Activated naive CD4-positive, alpha-beta T cell treated with anti-CD3 and anti-CD28 coated beads for 36 hours (primary cell): ENCODE measurements at regions not wholly inside any gene's neighbourhood (a gene's known extent, or its start where the extent isn't known, plus 50 kb on each side); places are given as distances from the start of the nearest gene placed in this dataset.
"Not testable (repeated sequence)": the region's sequence is repeated elsewhere in the genome, so short reads cannot be mapped to it uniquely, and the experiment has no call there.

Experiments
- CTCF ChIA-PET: fragments of 350-600 bp; sonication (Branson Sonifier 250); formaldehyde crosslinking; loops from one replicate; lab custom pipeline; 2021; ENCODE audit warnings: antibody characterized with exemption; lab: Charles Lee
- DNase-seq: peaks from one replicate; pipeline ENCODE4 v3.0.0-alpha.2; 2020
- H3K27ac Mint-ChIP-seq: one replicate; pipeline ENCODE4 v1.8.0; 2021; ENCODE audit warnings: mild to moderate bottlenecking, mixed read lengths
- H3K27me3 Mint-ChIP-seq: one replicate; pipeline ENCODE4 v1.8.0; 2021; ENCODE audit warnings: low read depth, mixed read lengths
- H3K36me3 Mint-ChIP-seq: one replicate; pipeline ENCODE4 v1.8.0; 2021; ENCODE audit warnings: low read depth, mixed read lengths
- H3K4me1 Mint-ChIP-seq: one replicate; pipeline ENCODE4 v1.8.0; 2021; ENCODE audit warnings: low read depth, mixed read lengths
- H3K4me3 Mint-ChIP-seq: one replicate; pipeline ENCODE4 v1.8.0; 2021; ENCODE audit warnings: mild to moderate bottlenecking, moderate library complexity, mixed read lengths
- H3K9me3 Mint-ChIP-seq: one replicate; pipeline ENCODE4 v1.8.0; 2021; ENCODE audit warnings: mixed read lengths
- intact Hi-C: fragments of 100-400 bp; cut with micrococcal nuclease; formaldehyde crosslinking; loops from one replicate; pipeline ENCODE4 v1.15.1; 2023

GRCh38 chr4:125262502-125262901 is 52.3 kb upstream of the FAT4 start:
- Mint-ChIP-seq H3K27me3 (no peaks in the 10 kb centered on the region), H3K9me3 (no peaks in the 10 kb centered on the region), H3K27ac (no peak overlapping the region), H3K36me3 (no peaks in the 10 kb centered on the region), H3K4me3 (no peak overlapping the region), H3K4me1 (no peaks in the 10 kb centered on the region)
- intact Hi-C loops: no loop called here
- DNase-seq: no peak
- CTCF ChIA-PET: no interaction called here

GRCh38 chr4:125262079-125262478 is 52.7 kb upstream of the FAT4 start:
- H3K4me1 Mint-ChIP-seq: no peaks in the 10 kb centered on the region
- CTCF ChIA-PET: no interaction called here
- no peaks in the 10 kb centered on the region for H3K9me3 Mint-ChIP-seq
- intact Hi-C loops: no loop called here
- no peak for DNase-seq
- H3K4me3 Mint-ChIP-seq: no peak overlapping the region
- H3K27ac Mint-ChIP-seq: no peak overlapping the region
- H3K27me3 Mint-ChIP-seq: no peaks in the 10 kb centered on the region
- no peaks in the 10 kb centered on the region for H3K36me3 Mint-ChIP-seq

- H3K36me3 Mint-ChIP-seq: no peaks in the 10 kb centered on the region
- peaks cover 2% of the 10 kb centered on the region for H3K9me3 Mint-ChIP-seq
Measured at GRCh38 chr4:125254106-125254505, 60.6 kb upstream of the FAT4 start.

GRCh38 chr4:125244848-125245450 is 69.8 kb upstream of the FAT4 start:
- CTCF ChIA-PET: no interaction called here
- no peaks in the 10 kb centered on the region for H3K36me3 Mint-ChIP-seq
- H3K4me3 Mint-ChIP-seq: no peak overlapping the region
- H3K27ac Mint-ChIP-seq: no peak overlapping the region
- no peaks in the 10 kb centered on the region for H3K4me1 Mint-ChIP-seq
- intact Hi-C loops: no loop called here
- DNase-seq: no peak
- H3K27me3 Mint-ChIP-seq: no peaks in the 10 kb centered on the region
- H3K9me3 Mint-ChIP-seq: no peaks in the 10 kb centered on the region

More at GRCh38 chr4:125254106-125254505, 60.6 kb upstream of the FAT4 start:
- CTCF ChIA-PET: no interaction called here
- DNase-seq: no peak
- no peaks in the 10 kb centered on the region for H3K4me1 Mint-ChIP-seq
- no peaks in the 10 kb centered on the region for H3K27me3 Mint-ChIP-seq
- H3K27ac Mint-ChIP-seq: no peak overlapping the region
- intact Hi-C loops: no loop called here
- no peak overlapping the region for H3K4me3 Mint-ChIP-seq

- CTCF ChIA-PET: interaction anchor here (0.6 kb wide), 1 partner anchor 474 kb away, joined by 4 read pairs; no protein-coding TSS in a partner anchor
- intact Hi-C loops: no loop called here
- no peaks in the 10 kb centered on the region for H3K36me3 Mint-ChIP-seq
- no peaks in the 10 kb centered on the region for H3K27me3 Mint-ChIP-seq
- no peak overlapping the region for H3K27ac Mint-ChIP-seq
- no peaks in the 10 kb centered on the region for H3K9me3 Mint-ChIP-seq
- H3K4me3 Mint-ChIP-seq: no peak overlapping the region
- no peaks in the 10 kb centered on the region for H3K4me1 Mint-ChIP-seq
- no peak for DNase-seq
Measured at GRCh38 chr4:125243789-125244397, 70.9 kb upstream of the FAT4 start.

- H3K27ac Mint-ChIP-seq: no peak overlapping the region
- H3K9me3 Mint-ChIP-seq: no peaks in the 10 kb centered on the region
- no peak for DNase-seq
- no peaks in the 10 kb centered on the region for H3K36me3 Mint-ChIP-seq
- CTCF ChIA-PET: no interaction called here
- H3K4me1 Mint-ChIP-seq: no peaks in the 10 kb centered on the region
- no peak overlapping the region for H3K4me3 Mint-ChIP-seq
- intact Hi-C loops: no loop called here
- no peaks in the 10 kb centered on the region for H3K27me3 Mint-ChIP-seq
Measured at GRCh38 chr4:125235971-125236370, 78.8 kb upstream of the FAT4 start.

GRCh38 chr4:125231661-125232060 is 83.1 kb upstream of the FAT4 start:
- no peaks in the 10 kb centered on the region for H3K4me1 Mint-ChIP-seq
- intact Hi-C loops: no loop called here
- H3K27me3 Mint-ChIP-seq: no peaks in the 10 kb centered on the region
- no peak overlapping the region for H3K27ac Mint-ChIP-seq
- H3K9me3 Mint-ChIP-seq: no peaks in the 10 kb centered on the region
- CTCF ChIA-PET: no interaction called here
- no peaks in the 10 kb centered on the region for H3K36me3 Mint-ChIP-seq
- H3K4me3 Mint-ChIP-seq: no peak overlapping the region
- DNase-seq: no peak

- Mint-ChIP-seq H3K9me3 (no peaks in the 10 kb centered on the region), H3K27ac (no peak overlapping the region), H3K4me3 (no peak overlapping the region), H3K27me3 (no peaks in the 10 kb centered on the region), H3K4me1 (no peaks in the 10 kb centered on the region), H3K36me3 (no peaks in the 10 kb centered on the region)
- CTCF ChIA-PET: no interaction called here
- intact Hi-C loops: no loop called here
- DNase-seq: no peak
Measured at GRCh38 chr4:125229596-125230058, 85.1 kb upstream of the FAT4 start.

- Mint-ChIP-seq H3K27ac (no peak overlapping the region), H3K27me3 (no peaks in the 10 kb centered on the region), H3K4me3 (no peak overlapping the region), H3K9me3 (no peaks in the 10 kb centered on the region), H3K36me3 (no peaks in the 10 kb centered on the region), H3K4me1 (no peaks in the 10 kb centered on the region)
- CTCF ChIA-PET: no interaction called here
- DNase-seq: no peak
- intact Hi-C loops: no loop called here
Measured at GRCh38 chr4:125225806-125226205, 88.9 kb upstream of the FAT4 start.

- Mint-ChIP-seq H3K4me3 (no peak overlapping the region), H3K27me3 (no peaks in the 10 kb centered on the region), H3K27ac (no peak overlapping the region), H3K9me3 (no peaks in the 10 kb centered on the region), H3K4me1 (no peaks in the 10 kb centered on the region), H3K36me3 (no peaks in the 10 kb centered on the region)
- CTCF ChIA-PET: no interaction called here
- no peak for DNase-seq
- intact Hi-C loops: no loop called here
Measured at GRCh38 chr4:125200556-125200955, 114.2 kb upstream of the FAT4 start.

GRCh38 chr4:125198916-125199315 is 115.8 kb upstream of the FAT4 start:
- no peak for DNase-seq
- intact Hi-C loops: no loop called here
- H3K4me1 Mint-ChIP-seq: no peaks in the 10 kb centered on the region
- no peak overlapping the region for H3K4me3 Mint-ChIP-seq
- no peaks in the 10 kb centered on the region for H3K27me3 Mint-ChIP-seq
- no peaks in the 10 kb centered on the region for H3K36me3 Mint-ChIP-seq
- CTCF ChIA-PET: no interaction called here
- H3K27ac Mint-ChIP-seq: no peak overlapping the region
- no peaks in the 10 kb centered on the region for H3K9me3 Mint-ChIP-seq

GRCh38 chr4:125191874-125192459 is 122.8 kb upstream of the FAT4 start:
- H3K4me1 Mint-ChIP-seq, H3K27ac Mint-ChIP-seq, H3K27me3 Mint-ChIP-seq, intact Hi-C loops, H3K4me3 Mint-ChIP-seq, CTCF ChIA-PET, DNase-seq, H3K9me3 Mint-ChIP-seq, H3K36me3 Mint-ChIP-seq: not testable (repeated sequence)

GRCh38 chr4:125191232-125191631 is 123.5 kb upstream of the FAT4 start:
- H3K4me1 Mint-ChIP-seq: no peaks in the 10 kb centered on the region
- H3K4me3 Mint-ChIP-seq: no peak overlapping the region
- DNase-seq: no peak
- H3K27me3 Mint-ChIP-seq: no peaks in the 10 kb centered on the region
- CTCF ChIA-PET: no interaction called here
- H3K9me3 Mint-ChIP-seq: no peaks in the 10 kb centered on the region
- H3K36me3 Mint-ChIP-seq: no peaks in the 10 kb centered on the region
- intact Hi-C loops: no loop called here
- no peak overlapping the region for H3K27ac Mint-ChIP-seq
